Amniotic epithelial cell (primary cell): ENCODE measurements at regions not wholly inside any gene's neighbourhood (a gene's known extent, or its start where the extent isn't known, plus 50 kb on each side); places are given as distances from the start of the nearest gene placed in this dataset.
"Not testable (repeated sequence)": the region's sequence is repeated elsewhere in the genome, so short reads cannot be mapped to it uniquely, and the experiment has no call there.

ENCODE experiments used
- DNase-seq: peaks from one replicate; pipeline ENCODE4 v3.0.0-alpha.2; 2010; ENCODE audit warnings: low read depth

DNA sequence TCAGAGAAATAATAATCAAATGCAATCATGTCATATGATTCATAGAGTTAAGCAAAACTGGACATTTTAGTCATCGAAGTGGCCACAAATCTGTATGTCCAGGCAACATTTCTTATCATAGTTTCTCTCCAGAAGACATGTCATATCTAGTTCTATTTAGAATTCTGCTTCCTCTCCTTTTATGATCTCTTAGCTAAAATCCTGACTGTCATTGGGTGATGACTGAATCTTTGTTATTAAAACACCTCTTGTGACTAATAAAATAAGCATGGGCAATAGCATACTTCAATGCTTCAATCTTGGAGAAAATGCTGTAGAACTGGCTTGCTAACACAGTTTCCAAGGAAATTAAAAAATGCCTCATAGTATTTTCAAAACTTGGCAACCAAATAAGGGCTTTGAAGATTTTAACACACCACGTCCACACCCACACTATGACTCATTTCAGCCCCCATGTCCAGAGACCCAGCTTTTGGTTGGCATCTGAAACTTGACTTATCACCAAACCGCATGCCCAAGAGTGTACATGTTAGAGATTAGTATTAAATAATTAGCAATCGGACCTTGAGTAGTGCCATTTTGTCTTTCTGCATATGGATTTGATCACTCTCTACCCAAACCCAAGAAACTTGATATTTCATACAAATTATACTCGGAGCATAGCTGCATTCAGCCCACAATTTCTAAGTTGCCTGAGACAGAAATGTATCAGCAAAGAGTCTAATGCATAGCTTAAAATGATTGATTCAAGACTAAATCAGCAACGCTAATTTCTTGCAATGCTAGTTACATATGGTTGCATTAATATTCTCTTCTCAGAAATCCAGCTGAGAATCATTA lies 106.5 kb upstream of the ETAA1 start:
- peak; percentile 63 for DNase-seq

DNA sequence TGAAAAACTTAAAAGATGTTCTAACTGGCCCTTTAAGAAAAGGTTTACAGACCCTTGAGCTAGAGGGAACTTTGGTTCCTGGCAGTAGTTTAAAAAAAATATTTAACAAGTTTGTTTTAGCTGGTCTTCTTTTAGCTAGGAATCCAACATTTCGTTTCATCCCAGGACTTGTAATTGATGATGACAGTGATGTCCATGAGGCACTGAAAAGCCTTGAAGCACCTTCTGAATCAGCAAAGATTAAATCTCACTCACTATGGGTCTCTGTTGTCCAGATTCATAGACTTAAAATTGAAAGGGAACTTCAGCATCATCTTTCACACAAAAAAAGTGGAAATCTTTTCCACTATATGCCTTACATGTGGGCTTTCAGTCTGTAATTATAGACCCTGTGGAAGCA lies 102.9 kb upstream of the ETAA1 start:
- no peak for DNase-seq

DNA sequence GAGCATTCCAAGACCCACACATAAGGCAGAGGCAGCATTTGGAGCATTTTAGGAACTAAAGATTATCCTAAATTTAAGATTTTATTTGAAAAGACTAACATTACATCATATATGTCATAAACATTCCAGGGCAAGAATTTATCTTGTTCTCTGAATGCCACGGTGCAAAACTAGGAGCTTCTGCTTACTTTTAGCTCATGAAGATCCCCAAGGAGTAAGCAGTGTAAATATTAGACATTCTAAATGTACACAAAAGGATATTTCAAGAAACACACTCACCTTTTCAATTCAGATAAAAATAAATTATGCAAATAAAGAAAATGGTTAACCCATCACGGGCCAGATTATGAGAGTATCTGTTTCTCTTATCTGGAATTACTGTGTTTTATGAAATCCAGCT lies 101.7 kb upstream of the ETAA1 start:
- DNase-seq = no peak

DNA sequence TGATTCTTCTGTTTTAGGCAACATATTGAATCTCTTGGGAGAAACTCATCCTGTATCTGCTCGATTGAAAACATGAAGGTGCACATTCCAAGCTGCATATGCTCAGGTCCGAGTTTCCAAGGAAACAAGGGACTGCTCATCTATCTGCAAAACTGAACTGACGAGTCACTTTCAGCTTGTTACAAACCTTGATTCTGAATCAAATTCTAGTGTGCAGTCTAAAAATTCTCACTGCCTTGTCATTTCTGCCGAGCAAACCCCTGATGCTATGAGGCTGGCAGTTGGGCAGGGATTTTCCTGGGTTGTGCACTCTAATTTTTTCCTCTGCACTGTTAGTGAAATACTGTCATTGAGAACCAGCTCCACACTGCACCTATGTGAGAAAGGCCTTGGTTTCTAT lies 101.3 kb upstream of the ETAA1 start:
- peak; percentile 19 for DNase-seq

DNA sequence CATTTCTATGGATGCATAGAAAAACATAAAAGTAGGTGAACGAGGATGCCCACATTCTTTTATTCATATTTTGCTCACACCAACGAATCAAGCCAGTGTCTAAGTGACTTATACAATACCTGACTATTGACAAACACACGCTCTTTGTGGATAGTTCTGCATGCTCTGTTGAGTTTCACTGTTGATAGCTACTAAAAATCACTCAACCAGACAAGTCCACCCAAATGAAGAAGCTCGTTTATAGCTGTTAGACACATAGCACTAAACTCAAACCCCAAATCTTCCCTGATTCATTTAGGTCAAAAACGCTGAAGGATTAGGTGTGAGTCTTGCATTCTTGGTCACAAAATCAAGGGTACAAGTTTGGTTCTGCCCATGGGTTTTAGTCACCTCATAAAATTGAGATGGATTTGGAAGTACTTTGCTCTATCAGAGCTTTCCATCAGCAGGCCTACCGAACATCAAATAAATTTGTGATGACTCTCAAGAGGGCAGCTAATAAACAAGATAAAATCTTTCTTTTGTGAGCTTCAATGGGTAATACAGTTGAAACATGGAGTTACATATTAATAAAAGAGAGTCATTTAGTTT lies 92.7 kb upstream of the ETAA1 start:
- no peak for DNase-seq

DNA sequence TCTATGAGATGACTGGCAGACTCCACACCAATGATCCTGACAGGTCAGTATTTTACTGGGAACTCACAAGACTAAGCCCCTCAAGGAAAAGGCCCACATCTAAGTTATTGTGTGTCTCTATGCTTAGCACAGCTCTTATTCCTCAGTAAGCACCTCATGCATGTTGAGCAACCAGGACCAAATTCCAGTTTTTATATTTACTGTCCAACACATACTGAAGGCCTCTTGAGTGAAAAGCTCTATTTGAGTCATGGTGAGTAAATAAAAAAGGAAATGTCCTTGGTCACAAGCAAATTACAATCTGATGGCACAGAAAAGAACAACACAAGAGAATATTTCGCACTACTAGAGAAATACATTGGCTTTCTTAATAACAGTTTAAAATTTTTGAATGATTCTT lies 87.9 kb upstream of the ETAA1 start:
- DNase-seq = peak; percentile 42

DNA sequence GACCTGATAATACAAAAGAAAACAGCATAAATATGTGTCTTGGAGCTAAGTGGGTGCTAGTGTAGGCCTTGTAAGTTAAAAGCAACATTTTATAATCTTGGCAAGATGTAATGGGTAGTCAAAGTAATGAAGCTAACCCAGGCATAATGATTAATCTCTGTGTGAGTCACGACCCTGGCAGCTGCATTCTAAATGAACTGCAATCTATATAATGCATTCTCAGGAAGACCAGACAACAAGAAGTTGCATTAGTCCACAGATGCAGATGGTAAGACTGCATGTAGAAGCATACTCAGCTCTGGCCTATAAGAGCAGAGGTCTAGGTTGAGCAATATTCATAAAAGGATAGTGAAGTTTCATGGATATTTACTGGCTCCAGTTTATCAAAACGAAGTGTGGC lies 85.6 kb upstream of the ETAA1 start:
- peak; percentile 91 for DNase-seq

DNA sequence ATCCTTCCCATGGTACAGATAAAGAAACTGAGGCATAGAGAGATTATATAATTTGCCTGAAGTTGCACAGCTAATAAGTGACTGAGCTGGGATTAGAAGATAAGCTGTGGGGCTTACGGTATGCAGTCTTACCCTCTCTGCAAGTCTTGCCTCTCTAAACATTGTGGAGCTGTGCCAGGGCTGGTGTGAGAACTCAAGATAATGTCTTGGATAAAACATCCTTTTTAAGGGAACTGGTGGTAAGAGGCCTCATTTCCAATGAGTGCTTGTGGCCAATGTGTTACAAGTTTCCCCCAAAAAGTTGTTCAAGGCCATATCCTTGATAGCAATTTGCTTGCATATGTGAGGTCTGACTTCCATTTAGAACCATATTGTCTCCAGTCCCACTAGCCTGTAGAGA lies 84.3 kb upstream of the ETAA1 start:
- DNase-seq = no peak

DNA sequence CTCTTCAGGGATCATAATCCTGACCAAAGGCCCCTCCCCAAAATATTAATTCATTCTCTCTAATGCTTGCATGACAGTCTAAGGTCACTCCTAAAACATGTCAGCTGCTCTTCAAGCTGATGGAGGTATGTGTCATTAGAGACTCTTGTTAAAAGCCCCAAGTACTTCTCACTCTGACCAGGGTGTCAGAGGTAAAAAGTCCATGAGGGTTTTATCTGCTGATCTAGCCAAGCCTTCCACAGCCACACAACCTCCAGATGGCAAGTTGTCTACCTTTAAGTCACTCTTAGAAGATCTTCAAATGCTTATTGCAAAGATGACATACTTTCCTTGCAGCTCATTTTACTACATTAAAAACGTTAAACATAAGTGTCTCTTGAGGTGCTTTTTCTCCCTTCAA lies 83.6 kb upstream of the ETAA1 start:
- no peak for DNase-seq

DNA sequence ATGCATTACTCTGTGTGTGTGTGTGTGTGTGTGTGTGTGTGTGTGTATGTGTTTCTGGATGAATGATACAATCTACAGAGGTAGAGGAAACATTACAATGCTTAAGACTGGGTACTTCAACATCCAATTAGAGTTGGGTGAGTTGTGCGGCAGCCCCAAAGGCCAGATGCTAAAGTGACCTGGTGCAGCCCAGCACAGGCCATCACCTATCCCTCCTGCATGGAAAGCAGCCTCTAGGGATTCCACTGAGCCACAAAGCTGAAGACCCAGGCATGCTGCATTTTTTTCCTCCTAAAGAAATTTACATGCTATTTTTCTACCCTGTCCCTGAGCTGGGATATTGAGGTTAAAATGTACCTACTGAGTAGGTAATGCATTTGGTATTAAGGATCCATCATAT lies 79.1 kb upstream of the ETAA1 start:
- DNase-seq = no peak

DNA sequence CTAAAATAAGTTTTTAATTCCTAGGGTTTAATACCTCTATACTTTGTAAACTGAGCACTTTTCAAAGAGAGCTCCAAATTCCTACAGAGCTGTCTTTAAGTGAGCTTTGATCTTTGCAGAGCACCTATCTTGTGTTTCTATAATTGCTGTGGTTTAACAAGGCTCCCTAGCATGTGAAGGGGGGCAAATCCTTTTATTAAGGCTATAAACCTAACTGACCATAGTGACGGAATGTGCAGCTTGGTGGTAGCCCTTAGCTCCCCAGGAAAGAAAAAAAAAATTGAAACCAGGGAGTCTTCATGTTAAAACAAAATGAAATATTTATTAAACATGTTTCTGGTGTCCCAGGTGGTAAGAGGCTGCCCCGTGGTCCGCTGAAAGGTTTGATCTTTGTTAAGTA lies 78.6 kb upstream of the ETAA1 start:
- DNase-seq = no peak

DNA sequence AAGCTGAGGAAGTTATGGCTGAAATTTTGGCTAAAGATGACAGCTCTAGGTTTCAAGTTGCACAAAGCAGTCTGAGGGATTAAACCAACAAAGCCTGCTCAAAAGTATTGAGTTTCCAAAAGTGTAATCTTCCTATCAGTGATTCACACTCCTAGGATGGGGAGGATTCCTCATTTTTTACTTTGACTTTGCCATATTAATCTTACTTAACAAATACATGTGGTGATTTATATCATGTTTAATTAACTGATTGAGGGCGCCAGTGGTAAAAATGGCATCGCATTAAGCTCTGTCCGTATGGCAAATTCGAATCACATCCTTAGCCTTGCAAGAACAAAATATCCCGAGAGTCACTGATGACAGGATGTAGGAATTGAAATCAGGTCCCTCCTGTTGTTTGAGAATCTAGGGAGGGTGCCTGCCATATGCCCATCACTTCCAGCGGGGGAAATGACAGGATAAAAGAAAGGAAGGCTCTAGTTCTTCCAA lies 78.1 kb upstream of the ETAA1 start:
- DNase-seq = no peak

DNA sequence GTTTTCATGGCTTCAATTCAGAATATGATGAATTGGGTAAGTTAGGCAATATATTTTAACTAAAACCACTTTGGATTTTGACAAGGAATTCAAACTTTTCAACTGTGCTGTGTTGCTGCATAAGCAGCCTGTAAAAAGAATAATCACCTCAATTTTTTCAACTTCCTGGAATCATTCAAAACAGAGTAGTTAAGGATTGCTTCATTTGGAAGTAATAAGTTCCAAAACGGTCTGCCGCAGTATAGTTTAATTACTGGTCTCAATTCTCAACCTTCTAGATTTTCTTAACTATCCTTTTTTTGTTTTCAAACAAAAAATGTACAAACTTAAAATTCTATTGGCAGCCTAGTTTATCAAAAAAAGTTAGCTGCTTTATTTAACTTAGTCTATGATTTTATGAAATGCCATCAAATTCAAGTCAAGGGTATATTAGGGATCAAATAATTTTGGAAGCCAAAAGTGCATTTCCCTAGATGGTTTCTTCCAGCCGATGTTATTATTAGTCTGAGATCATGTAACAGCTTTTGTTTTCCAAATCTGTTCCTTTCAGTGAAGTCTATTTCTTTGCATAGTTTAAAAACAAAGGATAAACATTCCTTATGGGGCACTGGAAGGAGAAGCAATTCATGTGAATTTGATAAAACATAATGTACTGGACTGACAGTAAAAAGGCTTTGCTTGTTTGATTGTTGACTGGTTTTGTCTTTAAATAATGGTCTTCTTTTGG lies 76.1 kb upstream of the ETAA1 start:
- no peak for DNase-seq

DNA sequence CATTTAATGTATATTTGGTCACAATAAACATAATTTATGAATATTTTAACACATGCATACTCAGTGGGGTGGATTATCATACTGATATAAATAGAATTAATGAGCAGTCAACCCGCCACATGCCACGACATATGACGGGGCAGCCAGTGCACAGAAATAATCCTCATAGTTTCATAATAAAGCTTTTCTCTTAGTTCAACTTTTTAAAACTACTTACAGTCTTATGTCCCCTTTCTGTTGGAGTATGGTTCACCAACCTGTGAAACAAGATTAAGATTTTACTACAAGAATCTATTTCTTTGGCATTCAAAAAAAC lies 75.6 kb upstream of the ETAA1 start:
- no peak for DNase-seq

DNA sequence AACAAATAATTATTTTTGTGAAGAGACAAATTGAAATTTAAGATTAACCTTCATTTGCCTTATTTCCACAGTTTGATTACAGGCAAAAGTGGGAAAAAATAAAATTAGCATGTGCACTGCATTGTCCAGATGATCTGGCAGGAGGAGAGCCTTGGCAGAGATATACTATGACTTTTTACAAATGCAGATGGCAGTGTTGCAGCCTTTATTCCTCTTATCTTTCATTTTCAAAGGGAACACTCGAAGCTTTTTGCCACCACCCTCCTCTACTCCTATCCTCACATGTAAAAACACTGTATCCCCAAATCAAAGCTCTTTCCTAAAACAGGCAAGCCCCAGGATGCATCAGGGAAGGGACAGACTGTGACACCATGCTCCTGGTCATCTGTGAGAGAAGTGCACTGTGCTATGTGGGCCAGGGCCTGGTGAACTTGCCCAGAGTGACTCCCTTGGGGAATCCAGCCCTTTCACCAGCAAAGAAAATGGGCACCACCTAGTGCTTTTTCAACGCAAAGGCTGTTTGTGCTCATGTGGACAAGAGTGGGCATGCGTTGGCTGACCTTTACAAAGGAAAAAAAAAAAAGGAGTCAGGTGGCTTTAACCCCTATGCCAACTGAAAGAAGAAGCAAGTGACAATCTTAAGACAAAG lies 74.7 kb upstream of the ETAA1 start:
- DNase-seq = peak; percentile 75

DNA sequence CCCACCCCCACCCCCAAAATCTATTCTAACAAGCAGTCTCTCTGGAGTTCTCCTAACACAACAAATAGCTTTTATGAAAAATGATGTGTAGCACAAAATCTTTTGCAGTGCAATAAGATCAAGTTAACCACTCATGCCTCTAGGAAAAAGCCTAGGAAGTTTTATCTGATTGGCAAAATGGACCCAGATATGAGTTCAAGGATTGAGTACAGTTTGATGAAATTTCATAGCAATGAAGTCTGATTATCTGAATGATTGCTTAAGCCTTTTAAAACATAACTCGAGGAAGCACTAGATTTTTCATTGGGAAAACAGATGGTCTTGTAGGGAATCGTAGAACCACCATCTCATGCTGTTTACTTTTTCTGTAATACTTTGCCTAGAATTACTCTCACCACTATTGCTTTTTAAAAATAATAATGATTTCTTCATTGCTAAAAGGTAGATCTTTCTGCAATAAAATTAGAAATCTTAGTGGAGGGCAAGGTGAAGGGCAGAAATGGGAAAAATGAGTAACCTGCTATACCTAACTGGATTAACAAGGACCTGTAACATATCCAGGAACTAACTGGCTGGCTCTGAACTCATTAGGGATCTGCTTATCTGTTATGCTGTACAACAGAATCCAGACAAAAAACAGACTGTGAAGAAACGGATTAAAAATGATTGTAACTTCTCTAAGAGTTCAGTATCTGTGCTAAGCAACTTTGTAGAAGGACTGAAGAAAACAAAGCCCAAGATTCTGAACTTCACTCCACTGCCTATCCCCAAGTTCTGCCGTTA lies 73.7 kb upstream of the ETAA1 start:
- DNase-seq = peak; percentile 62

DNA sequence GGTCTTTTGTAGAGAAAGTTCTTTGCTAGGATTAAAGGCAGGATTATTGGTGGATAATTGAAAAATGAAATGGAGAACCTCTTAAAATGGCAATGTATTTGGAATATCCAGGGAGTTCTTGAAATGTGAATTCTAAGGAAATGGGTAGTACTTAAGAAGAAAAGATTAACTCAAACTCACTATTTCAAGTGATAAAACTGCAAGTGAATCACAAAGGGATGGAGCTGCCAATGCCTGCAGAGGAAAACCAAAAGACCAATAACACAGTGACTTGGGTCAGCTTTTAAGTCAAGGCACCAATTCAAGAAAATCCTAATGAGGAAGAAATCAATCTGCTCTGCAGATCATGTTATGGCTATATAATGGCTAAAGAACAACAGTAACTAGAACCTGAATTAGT lies 67.6 kb upstream of the ETAA1 start:
- DNase-seq = no peak

DNA sequence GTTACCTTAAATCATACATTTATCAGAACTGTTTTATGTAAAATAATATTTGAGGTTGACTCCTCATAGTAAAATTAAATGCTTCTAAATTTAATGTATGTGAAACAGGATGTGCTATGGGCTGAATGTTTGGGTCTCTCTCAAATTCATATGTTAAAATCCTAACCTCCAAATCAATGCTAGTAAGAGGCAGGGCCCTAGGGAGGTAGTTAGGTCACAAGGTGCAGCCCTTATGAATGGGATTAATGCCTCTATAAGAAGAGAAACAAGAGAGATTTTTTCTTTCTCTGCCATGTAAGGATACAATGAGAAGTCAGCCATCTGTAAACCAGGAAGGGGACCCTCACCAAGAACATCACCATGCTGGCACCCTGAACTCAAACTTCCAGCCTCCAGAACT lies 67.2 kb upstream of the ETAA1 start:
- no peak for DNase-seq

DNA sequence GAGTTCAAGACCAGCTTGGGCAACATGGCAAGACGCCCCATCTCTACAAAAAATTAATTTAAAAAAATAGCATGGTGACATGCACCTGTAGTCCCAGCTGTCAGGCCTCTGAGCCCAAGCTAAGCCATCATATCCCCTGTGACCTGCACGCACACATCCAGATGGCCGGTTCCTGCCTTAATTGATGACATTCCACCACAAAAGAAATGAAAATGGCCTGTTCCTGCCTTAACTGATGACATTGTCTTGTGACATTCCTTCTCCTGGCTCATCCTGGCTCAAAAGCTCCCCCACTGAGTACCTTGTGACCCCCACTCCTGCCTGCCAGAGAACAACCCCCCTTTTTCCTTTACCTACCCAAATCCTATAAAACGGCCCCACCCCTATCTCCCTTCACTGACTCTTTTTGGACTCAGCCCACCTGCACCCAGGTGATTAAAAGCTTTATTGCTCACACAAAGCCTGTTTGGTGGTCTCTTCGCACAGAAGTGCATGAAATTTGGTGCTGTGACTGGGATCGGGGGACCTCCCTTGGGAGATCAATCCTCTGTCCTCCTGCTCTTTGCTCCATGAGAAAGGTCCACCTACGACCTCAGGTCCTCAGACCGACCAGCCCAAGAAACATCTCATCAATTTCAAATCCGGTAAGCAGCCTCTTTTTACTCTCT lies 65.6 kb upstream of the ETAA1 start:
- DNase-seq = not testable (repeated sequence)

DNA sequence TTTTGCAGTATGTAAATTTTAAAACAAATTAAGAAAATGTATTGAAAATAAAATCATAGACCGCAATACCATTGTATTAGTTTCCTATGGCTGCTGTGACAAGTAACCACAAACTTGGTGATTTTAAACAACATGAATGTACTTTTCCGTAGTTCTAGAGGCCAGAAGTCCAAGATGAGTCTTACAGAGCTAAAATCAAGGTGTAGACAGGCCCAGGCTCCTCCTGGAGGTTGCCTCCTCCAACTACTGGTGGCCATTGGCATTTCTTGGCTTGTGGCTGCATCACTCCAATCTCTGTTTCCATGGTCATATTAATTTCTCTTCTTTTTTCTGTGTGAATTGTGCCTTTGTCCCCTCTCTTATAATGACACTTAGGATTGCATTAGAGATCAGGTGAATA lies 59.2 kb upstream of the ETAA1 start:
- DNase-seq = no peak

DNA sequence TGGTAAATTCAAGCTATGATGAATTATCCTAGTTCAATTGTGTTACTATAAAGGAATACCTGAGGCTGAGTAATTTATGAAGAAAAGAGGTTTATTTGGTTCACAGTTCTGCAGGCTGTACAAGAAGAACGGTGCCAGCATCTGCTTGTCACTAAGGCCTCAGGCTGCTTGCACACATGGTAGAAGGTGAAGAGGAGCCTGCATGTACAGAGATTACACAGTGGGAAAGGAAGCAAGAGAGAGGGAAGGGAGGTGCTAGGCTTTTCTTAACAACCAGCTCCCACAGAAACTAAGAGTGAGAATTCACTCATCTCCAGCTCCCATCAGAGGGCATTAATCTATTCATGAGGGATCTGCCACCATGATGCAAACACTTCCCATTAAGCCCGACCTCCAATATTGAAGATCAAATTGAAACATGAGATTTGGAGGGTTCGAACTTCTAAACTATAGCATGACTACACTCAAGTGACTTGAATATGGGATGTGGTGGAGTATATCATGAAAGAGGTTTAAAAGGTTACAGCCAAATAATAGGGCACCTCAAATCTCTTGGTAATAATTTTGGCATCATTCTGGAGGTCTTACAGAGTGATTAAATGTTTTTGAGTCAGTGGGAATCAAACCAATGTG lies 58.4 kb upstream of the ETAA1 start:
- no peak for DNase-seq
